Medulla oblongata (tissue), 1 donor: ENCODE measurements at regions not wholly inside any gene's neighbourhood (a gene's known extent, or its start where the extent isn't known, plus 50 kb on each side); places are given as distances from the start of the nearest gene placed in this dataset.
A peak's percentile ranks its signal among the peaks of the same experiment; 100 is the strongest.
"Not testable (repeated sequence)": the region's sequence is repeated elsewhere in the genome, so short reads cannot be mapped to it uniquely, and the experiment has no call there.

Experiments
- DNase-seq: peaks from one replicate; pipeline ENCODE4 v3.0.0-alpha.2; 2015; ENCODE audit errors: extremely low spot score

DNA sequence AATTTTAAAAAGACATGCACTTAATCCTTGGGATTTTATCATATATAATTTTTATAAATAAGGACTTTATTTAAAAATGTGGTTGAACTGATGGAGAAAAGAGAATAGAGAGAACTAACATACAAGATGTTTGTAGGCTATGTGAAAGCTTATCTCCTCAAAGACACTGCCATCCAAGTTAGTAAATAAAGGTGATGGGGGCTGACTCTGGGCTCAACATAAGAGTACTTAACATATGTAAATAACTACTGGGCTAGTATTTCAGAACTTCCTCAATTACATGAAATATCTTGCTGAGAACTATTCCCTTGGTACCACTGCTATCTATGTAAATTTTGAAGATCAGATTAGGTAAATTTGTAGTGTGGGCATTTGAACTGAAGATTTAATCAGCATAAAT, 1017.3 kb upstream of the PCDH20 start:
- DNase-seq, result no peak

DNA sequence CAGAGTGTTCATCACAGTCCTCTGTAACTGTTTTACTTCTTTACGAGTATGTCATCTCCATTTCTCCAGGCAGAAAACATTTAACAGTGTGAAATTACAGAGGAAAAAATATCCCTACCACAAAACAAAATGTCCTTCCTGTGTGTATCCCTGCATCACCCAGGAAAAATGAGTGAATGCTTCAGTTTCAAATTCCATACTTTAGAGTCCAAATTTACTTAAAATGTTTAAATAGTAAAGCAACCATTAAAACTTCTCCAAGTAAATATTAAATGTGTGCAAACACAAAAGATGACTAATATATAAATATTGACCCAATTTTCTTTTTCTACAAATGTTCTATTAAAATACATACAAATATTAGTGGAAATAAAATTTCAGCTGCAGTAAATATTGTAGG, 1016.6 kb upstream of the PCDH20 start:
- DNase-seq, result no peak

GRCh38 chr13:62431852-62432251, 1016.2 kb upstream of the PCDH20 start:
- DNase-seq, result no peak

DNA sequence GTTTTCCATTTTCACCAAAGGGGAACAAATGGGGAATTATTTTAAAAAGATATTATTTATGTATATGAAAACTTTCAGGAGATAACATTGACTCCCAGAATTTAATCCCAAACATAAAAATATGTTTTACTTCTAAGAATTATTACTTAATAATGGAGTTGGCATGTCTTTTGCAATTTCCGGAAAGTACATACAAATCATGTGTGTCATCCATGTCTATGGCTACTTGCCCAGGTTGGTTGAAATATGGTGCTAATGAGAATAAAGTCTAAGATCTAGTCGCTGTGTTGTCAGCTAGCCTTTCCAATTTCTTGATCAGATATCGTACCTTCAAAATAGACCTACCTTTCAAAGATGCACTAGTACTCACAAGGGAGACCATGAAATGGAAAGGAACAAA, 1003.2 kb upstream of the PCDH20 start:
- no peak for DNase-seq

- no peak for DNase-seq
These were observed 1002.7 kb upstream of the PCDH20 start for GRCh38 chr13:62418376-62418775.

GRCh38 chr13:62407871-62408270, 992.2 kb upstream of the PCDH20 start:
- DNase-seq, result no peak

- no peak for DNase-seq
These were observed 972.9 kb upstream of the PCDH20 start for GRCh38 chr13:62388515-62388914.

GRCh38 chr13:62387647-62388046, 972.0 kb upstream of the PCDH20 start:
- peak; percentile 6 for DNase-seq

- DNase-seq, result not testable (repeated sequence)
These were observed 963.6 kb upstream of the PCDH20 start for GRCh38 chr13:62379241-62379640.

DNA sequence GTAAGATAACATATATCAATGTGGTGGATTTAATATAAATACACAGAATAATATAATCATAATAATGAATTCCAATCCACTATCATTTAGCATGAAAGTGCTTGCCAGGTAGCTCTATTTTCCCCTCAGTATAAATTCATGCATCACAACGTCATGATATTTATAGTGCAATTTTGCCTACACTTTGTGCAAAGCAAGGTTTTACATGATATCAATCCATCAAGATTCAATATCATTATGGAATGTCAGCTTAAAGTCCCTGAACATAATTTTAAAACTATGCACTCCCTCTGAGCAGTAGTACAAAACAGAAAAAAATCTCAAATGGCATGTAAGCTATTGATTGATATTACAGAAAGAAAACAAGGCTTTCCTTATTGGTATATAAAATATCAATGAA, 962.2 kb upstream of the PCDH20 start:
- DNase-seq, result no peak

GRCh38 chr13:62375653-62376052, 960.0 kb upstream of the PCDH20 start:
- DNase-seq, result no peak

DNA sequence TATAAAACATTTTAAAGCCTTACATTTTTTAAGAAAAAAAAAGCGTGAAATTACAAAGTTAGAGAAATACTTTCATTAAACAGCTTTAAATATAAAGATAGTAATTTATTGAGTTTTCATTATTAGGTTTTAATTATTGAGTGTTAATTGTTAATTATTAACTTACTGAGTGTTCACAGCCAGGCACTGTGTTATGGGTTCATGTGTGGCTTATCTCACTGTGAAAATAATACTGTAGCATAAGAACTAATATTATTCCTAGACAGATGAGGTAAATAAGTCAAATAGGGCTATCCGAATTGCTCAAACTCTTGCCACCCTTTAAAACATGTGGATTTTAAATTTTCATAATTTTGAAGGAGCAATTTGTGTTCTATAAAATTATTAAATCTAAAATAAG, 956.1 kb upstream of the PCDH20 start:
- DNase-seq, result no peak

DNA sequence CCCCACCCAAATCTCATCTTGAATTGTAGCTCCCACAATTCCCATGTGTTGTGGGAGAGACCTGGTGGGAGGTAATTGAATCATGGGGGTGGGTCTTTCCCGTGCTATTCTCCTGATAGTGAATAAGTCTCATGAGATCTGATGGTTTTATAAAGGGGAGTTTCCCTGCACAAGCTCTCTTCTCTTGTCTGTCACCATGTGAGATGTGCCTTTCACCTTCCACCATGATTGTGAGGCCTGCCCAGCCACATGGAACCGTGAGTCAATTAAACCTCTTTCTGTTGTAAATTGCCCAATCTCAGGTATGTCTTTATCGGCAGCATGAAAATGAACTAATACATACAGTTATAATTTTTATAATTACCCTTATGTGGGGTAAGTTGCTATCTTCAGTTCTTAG, 952.3 kb upstream of the PCDH20 start:
- not testable (repeated sequence) for DNase-seq

- DNase-seq, result no peak
These were observed 945.0 kb upstream of the PCDH20 start for GRCh38 chr13:62360609-62361008.

GRCh38 chr13:62358646-62358932, 942.9 kb upstream of the PCDH20 start:
- DNase-seq, result no peak

- DNase-seq, result peak; percentile 18
These were observed 942.4 kb upstream of the PCDH20 start for GRCh38 chr13:62357887-62358645.

GRCh38 chr13:62356977-62357376, 941.3 kb upstream of the PCDH20 start:
- no peak for DNase-seq

DNA sequence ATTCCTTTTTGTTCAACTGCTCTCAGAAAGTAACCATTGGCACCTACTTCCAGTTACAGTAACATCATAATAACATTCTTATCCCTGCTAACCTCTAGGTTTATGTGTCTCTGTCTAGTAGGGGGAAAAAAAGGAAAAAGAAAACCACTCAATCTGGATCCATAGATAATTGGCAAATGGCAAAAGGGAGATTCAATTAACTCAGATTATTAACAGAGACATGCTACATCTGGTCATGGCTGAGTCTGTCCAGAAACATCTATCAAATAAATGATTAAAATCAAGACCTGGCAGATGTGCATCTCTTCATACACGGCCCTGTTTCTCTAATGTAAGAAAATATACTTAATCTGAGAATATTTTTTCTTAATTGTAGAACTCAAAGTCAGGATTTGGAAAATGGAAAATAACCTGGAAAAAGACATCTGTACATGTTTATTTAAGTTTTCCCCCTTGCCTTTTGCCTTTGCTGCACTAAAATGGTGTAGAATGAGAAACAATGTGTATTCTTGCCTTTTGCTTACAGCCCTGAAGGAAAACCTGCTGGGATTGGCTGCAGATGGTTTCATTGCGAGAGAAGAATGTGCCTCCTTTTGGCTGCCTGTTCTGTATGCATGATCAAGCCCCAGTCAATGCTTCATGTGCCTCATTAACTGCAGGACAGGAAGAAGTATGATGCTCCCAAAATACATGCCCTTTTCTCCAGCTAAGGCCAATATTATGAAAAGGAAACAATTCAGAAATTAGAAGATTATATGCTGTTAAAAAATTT, 921.6 kb upstream of the PCDH20 start:
- DNase-seq, result no peak

DNA sequence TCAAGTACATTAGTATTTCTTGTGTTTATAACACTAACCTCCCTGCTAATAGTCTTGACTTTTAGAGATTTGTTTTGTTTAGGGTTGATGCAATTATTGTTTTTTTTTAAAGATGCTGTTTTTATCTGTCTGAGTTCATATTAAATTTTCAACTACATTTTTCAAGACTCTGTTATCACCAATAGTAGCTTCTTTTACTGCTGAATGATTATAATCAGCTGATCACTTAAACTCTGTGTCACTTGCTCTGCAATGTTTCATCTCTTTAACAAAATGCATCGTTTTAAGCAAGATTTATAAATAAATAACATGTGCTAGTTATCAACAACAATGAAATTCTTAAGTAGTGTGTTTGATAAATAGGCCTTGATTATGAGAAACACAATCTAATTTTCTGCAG, 920.9 kb upstream of the PCDH20 start:
- DNase-seq, result no peak

DNA sequence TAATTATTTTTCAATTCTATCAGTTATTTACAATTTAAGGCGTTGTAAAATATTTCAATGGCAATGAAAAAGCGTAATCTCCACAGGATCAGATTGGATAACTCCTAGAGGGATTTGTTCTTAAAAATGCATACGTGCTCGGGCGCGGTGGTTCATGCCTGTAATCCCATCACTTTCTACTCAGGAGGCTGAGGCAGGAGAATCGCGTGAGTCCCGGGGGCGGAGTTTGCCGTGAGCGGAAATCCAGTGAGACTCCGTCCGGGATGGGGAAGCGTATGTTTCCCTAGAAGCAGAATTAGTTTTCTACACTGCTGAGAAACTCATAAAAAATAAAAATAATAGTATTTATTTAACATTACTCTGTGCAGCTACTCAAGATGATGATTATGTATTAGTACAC, 917.8 kb upstream of the PCDH20 start:
- no peak for DNase-seq

- no peak for DNase-seq
These were observed 915.7 kb upstream of the PCDH20 start for GRCh38 chr13:62331384-62331783.

DNA sequence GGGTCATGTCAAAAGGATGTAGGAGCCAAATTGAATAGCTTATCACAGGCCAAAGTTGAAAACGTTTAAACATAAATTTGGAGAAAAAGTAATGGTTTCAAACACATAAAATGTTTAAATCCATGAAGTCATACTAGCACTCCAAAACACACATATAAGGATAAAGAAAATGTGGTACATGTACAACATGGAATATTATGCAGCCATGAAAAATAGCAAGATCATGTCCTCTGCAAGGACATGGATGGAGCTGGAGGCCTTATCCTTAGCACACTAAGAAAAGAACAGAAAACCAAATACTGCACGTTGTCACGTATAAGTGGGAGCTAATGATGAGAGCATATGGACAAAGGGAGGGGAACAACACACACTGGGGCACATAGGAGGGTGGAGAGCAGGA, 911.7 kb upstream of the PCDH20 start:
- no peak for DNase-seq

DNA sequence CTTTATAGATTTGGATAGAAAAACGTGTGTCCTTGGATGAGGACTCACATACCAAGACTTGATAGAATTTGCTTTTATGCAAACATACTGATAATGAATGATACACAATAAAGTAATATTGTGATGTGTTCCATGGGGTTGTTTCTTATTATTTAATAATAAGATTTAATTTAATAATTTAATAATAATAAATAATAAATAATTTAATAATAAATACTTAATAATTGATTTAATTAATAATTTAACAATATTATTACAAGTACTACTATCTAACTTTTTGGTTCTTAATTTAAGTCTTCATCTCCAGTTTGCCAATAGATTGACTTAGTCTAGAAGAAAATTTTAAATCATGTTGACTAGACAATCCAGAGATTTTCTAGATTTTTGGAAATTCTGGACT, 909.2 kb upstream of the PCDH20 start:
- DNase-seq, result no peak

DNA sequence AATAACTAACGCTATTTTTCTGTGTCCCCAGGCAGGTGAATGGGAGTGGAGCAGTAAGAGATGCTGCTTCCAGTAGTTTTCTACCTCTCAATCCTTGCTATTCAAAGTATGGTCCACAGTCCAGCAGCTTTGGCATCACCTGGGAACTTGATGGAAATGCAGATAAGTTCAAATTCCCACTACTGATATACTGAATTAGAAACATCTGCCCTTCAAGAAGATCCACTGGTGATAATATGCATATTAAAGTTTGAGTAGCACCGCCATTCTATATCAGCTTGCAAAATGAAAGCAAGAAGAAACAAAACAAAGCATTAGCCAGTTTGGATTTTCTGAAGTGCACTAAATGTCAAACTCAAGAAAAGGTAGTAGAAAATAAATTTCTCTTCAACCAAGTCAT, 906.2 kb upstream of the PCDH20 start:
- DNase-seq, result no peak
